ENCODE measurements at regions not wholly inside any gene's neighbourhood (a gene's known extent, or its start where the extent isn't known, plus 50 kb on each side); places are given as distances from the start of the nearest gene placed in this dataset.
A peak's percentile ranks its signal among the peaks of the same experiment; 100 is the strongest.

- Histone ChIP-seq H3K27me3 (ENCODE audit: control insufficient read depth in 2 of 2, insufficient read depth in 2 of 2, low read length in 2 of 2) (peaks cover 0 to 3% of the 10 kb centered on the region in 2 experiments), H3K27ac (ENCODE audit: insufficient read depth, low read depth, low read length) (no peak overlapping the region), H3K36me3 (ENCODE audit: control insufficient read depth in 2 of 2, extremely low read depth in 1 of 2, insufficient read depth in 2 of 2, low read length in 2 of 2) (no peaks in the 10 kb centered on the region), H3K4me1 (ENCODE audit: control insufficient read depth, extremely low read depth, insufficient read depth, low read length) (no peaks in the 10 kb centered on the region), H3K9me3 (replicated peaks; ENCODE audit: control insufficient read depth, insufficient read depth, low read length) (no peaks in the 10 kb centered on the region), H3K9ac (replicated peaks; ENCODE audit: extremely low read depth, insufficient read depth, low read length) (no peak overlapping the region), H3K4me3 (replicated peaks in 1 of 3; ENCODE audit: insufficient read depth in 1 of 3, low read depth in 1 of 3, low read length in 3 of 3) (no peak overlapping the region), H2AFZ (ENCODE audit: low read depth, low read length) (no peak overlapping the region), H3K79me2 (ENCODE audit: control insufficient read depth, insufficient read depth, low read length) (no peaks in the 10 kb centered on the region), H3K9me1 (replicated peaks; ENCODE audit: control insufficient read depth, extremely low read depth, insufficient read depth, low read length) (no peaks in the 10 kb centered on the region), H3K4me2 (ENCODE audit: insufficient read depth, low read length) (no peak overlapping the region), H4K20me1 (replicated peaks; ENCODE audit: control insufficient read depth, extremely low read depth, insufficient read depth, low read length) (no peaks in the 10 kb centered on the region)
- CTCF ChIA-PET: interaction anchor here (1.0 to 3.7 kb wide), 2 partner anchors 12 to 160 kb away, joined by 3 to 24 read pairs; no protein-coding TSS in a partner anchor
- TF ChIP-seq, protein P1, sequence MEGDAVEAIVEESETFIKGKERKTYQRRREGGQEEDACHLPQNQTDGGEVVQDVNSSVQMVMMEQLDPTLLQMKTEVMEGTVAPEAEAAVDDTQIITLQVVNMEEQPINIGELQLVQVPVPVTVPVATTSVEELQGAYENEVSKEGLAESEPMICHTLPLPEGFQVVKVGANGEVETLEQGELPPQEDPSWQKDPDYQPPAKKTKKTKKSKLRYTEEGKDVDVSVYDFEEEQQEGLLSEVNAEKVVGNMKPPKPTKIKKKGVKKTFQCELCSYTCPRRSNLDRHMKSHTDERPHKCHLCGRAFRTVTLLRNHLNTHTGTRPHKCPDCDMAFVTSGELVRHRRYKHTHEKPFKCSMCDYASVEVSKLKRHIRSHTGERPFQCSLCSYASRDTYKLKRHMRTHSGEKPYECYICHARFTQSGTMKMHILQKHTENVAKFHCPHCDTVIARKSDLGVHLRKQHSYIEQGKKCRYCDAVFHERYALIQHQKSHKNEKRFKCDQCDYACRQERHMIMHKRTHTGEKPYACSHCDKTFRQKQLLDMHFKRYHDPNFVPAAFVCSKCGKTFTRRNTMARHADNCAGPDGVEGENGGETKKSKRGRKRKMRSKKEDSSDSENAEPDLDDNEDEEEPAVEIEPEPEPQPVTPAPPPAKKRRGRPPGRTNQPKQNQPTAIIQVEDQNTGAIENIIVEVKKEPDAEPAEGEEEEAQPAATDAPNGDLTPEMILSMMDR (IDR thresholded peaks at IDR 0.05; ENCODE audit: extremely low read depth in 1 of 2, insufficient read depth in 1 of 2, low read depth in 1 of 2, low read length in 2 of 2): no peak
- TF ChIP-seq, protein P2, sequence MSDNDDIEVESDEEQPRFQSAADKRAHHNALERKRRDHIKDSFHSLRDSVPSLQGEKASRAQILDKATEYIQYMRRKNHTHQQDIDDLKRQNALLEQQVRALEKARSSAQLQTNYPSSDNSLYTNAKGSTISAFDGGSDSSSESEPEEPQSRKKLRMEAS (IDR thresholded peaks at IDR 0.05; ENCODE audit: insufficient read depth, insufficient read length): no peak
- TF ChIP-seq EZH2 (IDR thresholded peaks at IDR 0.05; ENCODE audit: borderline replicate concordance, low read depth, low read length, severe bottlenecking): no peak
- no peak for TF ChIP-seq MYC (IDR thresholded peaks at IDR 0.05; ENCODE audit: low read depth, low read length)
- TF ChIP-seq FOS (IDR thresholded peaks at IDR 0.05; ENCODE audit: borderline replicate concordance, insufficient read depth, low read length): no peak
- TF ChIP-seq GATA2 (IDR thresholded peaks at IDR 0.05; ENCODE audit: insufficient read depth, insufficient read length, low read depth, low read length): no peak
- no peak for TF ChIP-seq POLR2A (IDR thresholded peaks at IDR 0.05; ENCODE audit: low read depth, low read length)
- no peak for TF ChIP-seq POLR2AphosphoS5 (IDR thresholded peaks at IDR 0.05; ENCODE audit: insufficient read depth, low read depth, low read length)
- TF ChIP-seq JUN (IDR thresholded peaks at IDR 0.05; ENCODE audit: borderline replicate concordance, insufficient read depth, insufficient read length, low read depth): no peak
- DNase-seq (ENCODE audit: low read depth, low spot score) (no peak), FAIRE-seq (peak; percentile 50)
- no TSS peak for BruUV-seq (replicated peaks)
- POLR2A ChIA-PET: no interaction called here
- intact Hi-C loops (cut with micrococcal nuclease) (loop anchor here (1.0 to 5.0 kb wide), 4 partner anchors 210 to 562 kb away; no protein-coding TSS in a partner anchor), dilution Hi-C loops (cut with MboI; ENCODE audit: extremely low pct_ligation_motif_present, low sequenced_read_pairs) (loop anchor here (25.0 kb wide), 1 partner anchor 160 kb away; no protein-coding TSS in a partner anchor)
Measured at GRCh38 chr7:94277236-94277635, 117.5 kb upstream of the COL1A2 start.
